Fibroblast of villous mesenchyme (primary cell): ENCODE measurements at regions not wholly inside any gene's neighbourhood (a gene's known extent, or its start where the extent isn't known, plus 50 kb on each side); places are given as distances from the start of the nearest gene placed in this dataset.

Experiments
- DNase-seq: peaks from one replicate; pipeline ENCODE4 v3.0.0-alpha.2; 2010; ENCODE audit warnings: low read depth
- H3K4me3 ChIP-seq: 2 replicates; pipeline ENCODE4 v1.5.1; 2011; ENCODE audit warnings: low read depth, mild to moderate bottlenecking, low read length
- TF ChIP-seq, protein P1 (sequence below): IDR thresholded peaks from 2 replicates; pipeline ENCODE4 v1.5.1; 2012; ENCODE audit warnings: low read depth, mild to moderate bottlenecking, low read length; ENCODE audit not compliant: insufficient read depth

DNA sequence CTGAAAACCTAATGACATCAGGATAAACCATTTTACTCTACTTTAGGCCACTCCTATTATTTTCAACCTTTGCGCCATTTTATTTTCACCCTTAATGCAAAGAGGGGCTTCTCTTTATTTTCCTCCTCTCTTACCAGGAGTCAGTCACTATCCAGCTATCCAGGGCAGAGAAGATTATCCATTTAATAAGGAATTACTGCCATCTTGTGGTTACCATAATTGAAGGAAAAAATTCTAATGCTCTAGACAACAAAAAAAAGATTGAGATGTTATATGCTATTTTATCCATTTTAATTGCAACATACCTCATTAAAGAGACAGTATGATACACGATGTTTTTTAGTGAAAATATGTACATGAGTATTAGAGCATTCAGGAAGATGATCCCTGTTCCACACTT lies 514.5 kb upstream of the FAM241A start:
- DNase-seq: peak; percentile 51
- H3K4me3 ChIP-seq: no peak overlapping the region
- TF ChIP-seq, protein P1, sequence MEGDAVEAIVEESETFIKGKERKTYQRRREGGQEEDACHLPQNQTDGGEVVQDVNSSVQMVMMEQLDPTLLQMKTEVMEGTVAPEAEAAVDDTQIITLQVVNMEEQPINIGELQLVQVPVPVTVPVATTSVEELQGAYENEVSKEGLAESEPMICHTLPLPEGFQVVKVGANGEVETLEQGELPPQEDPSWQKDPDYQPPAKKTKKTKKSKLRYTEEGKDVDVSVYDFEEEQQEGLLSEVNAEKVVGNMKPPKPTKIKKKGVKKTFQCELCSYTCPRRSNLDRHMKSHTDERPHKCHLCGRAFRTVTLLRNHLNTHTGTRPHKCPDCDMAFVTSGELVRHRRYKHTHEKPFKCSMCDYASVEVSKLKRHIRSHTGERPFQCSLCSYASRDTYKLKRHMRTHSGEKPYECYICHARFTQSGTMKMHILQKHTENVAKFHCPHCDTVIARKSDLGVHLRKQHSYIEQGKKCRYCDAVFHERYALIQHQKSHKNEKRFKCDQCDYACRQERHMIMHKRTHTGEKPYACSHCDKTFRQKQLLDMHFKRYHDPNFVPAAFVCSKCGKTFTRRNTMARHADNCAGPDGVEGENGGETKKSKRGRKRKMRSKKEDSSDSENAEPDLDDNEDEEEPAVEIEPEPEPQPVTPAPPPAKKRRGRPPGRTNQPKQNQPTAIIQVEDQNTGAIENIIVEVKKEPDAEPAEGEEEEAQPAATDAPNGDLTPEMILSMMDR: peak; percentile 44

DNA sequence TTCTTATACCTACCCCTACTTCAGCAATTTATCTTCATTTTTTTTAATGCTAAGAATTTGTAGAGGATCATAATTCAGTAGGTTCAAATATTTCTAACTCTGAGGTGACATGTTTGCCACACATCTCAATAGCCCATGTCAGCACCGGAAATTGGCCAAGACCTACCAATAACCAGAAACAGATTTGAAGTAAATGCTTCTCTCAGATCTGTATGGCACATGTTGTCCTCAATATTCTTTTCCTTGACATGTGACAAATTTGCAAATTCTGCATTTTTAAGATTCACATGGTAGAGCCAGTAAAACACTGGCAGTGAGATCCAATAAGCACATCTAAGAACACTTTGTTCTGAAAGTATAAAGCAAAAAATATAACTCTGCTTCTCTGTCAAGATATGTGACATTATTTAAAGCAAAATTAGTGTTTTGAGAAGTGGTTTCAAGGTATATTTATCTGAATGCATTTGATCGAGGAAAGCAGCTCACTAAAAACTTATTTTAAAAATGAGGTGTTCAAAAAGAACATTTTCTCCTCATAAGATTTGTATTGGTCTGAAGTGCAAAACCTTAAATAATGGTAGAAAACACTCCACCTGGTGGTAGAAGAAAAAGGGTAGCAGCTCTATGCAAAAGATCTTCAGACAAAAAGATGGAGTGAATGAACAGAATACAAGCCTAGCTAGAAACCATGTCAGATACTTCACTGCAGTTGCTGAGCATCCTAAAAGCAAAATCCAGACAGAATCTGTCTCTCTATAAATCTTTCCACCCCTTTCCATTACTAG lies 513.8 kb upstream of the FAM241A start:
- TF ChIP-seq, protein P1: peak; percentile 61
- peak; percentile 47 for DNase-seq
- H3K4me3 ChIP-seq: no peak overlapping the region

DNA sequence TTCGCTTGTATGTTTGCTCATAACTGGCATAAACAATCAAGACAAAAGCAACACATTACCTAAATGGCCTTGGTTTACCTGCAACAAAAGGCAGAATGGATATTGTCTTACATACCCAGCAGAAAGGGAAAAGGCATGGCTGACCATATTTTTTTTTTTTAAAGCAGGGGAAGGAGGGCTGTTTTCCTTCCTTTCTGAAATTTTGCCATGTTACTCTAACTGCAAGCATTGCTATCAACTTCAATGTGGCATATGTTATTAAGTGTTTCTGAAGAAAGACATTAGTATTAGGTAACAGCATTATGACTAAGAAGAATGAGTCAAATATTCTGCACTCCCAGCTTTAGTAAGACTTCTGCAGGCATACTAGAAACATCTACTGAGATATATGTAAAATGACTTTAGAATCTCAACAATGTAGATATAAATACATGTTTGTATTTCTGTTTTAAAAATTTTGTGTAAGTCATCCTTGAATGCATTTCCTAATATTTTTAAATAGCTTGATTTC lies 512.6 kb upstream of the FAM241A start:
- H3K4me3 ChIP-seq: no peak overlapping the region
- peak; percentile 71 for DNase-seq
- TF ChIP-seq, protein P1: no peak

DNA sequence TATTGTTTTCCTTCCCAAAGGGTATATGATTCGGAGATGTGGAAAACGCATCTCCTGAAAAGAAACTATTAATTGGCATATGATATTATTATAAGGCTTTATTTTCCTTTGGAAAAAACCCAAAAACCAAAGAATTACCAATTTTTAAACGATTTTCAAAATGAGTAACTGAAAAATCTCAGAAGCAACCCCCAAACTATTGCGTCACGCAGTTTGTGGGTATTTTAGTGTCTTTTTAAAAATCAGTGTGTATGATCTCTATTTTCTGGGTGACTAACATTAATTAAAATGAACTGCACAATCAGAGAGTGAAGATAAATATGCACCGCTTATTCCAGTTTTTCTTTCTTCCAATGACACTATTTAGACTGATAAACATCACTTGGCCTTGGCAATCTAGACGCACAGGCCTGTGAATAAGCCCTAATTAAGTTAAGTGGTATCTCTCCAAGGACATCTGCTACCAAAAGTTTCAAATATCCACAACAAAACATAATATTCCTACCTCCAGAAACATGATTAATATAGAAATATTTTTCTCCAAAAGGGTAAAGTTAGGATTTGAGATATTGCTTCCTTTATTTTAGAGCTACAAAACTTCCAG lies 511.5 kb upstream of the FAM241A start:
- no peak overlapping the region for H3K4me3 ChIP-seq
- DNase-seq: no peak
- TF ChIP-seq, protein P1: no peak

DNA sequence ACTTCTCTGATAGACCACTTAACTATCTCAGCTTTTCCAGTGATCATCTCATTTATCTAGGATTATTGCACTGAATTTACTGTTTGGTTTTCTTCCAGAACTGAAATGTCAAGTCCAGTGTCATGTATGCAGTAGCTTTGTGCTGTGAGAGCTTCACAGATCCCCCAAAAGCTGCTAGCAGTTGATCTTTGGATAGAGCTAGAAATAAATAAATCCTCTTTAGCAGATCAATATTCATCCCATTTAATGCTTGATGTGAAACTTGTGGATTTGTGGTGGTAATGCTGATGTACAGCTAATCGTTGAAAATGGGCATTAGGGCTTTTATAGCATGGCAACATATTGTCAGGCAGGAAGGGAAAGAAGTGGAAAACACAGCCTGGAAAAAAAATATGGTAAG lies 509.6 kb upstream of the FAM241A start:
- TF ChIP-seq, protein P1: no peak
- no peak for DNase-seq
- no peak overlapping the region for H3K4me3 ChIP-seq

DNA sequence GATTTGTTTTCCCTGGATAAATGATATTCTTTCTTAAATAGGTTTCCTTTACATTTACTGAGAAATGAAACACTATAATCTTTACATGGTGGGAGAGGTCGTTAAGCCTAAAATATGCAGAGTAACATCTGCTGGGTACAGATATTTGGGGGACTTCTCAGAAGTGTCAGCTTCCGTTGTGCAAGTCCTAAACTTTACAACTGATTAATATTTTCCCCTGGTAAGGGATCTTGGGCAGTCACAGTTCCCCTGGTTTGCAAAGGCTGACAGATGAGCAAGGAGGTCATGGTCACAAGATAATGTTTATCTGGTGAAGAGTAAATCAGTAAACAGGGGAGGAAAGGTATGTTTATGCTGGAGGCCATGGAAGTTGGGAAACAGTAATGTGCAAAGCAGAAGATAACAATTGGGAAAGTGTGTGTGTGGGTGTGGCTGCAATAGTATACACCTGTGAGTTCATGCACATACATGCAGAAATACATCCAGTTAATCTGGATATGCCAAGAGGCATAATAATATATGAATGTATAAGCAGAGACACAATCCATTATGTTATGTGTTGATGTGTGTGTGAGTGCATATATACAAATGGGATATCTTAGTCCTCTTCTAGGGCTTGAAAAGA lies 508.2 kb upstream of the FAM241A start:
- TF ChIP-seq, protein P1: no peak
- no peak overlapping the region for H3K4me3 ChIP-seq
- no peak for DNase-seq
